CD4-positive, alpha-beta T cell treated with Interleukin-2 at 100 ng/mL for 4 hours (primary cell): ENCODE measurements at regions not wholly inside any gene's neighbourhood (a gene's known extent, or its start where the extent isn't known, plus 50 kb on each side); places are given as distances from the start of the nearest gene placed in this dataset.

ENCODE experiments used
- DNase-seq: peaks from one replicate; pipeline ENCODE4 v3.0.0-alpha.2; 2020; ENCODE audit warnings: low spot score

GRCh38 chr7:88700725-88701124 lies 58.8 kb upstream of the ZNF804B start:
- no peak for DNase-seq

- DNase-seq, result no peak
These were observed 65.3 kb upstream of the ZNF804B start for GRCh38 chr7:88694207-88694606.

- DNase-seq, result no peak
These were observed 66.4 kb upstream of the ZNF804B start for GRCh38 chr7:88693131-88693530.

GRCh38 chr7:88692493-88692892 lies 67.0 kb upstream of the ZNF804B start:
- DNase-seq, result no peak

- DNase-seq, result no peak
These were observed 69.7 kb upstream of the ZNF804B start for GRCh38 chr7:88689821-88690220.

- no peak for DNase-seq
These were observed 71.3 kb upstream of the ZNF804B start for GRCh38 chr7:88688222-88688621.

GRCh38 chr7:88686468-88687229 lies 72.9 kb upstream of the ZNF804B start:
- no peak for DNase-seq

- DNase-seq, result no peak
These were observed 77.8 kb upstream of the ZNF804B start for GRCh38 chr7:88681682-88682081.

GRCh38 chr7:88670536-88670935 lies 89.0 kb upstream of the ZNF804B start:
- no peak for DNase-seq

GRCh38 chr7:88669913-88670312 lies 89.6 kb upstream of the ZNF804B start:
- DNase-seq, result no peak

GRCh38 chr7:88668591-88668990 lies 90.9 kb upstream of the ZNF804B start:
- no peak for DNase-seq

GRCh38 chr7:88666626-88667025 lies 92.9 kb upstream of the ZNF804B start:
- no peak for DNase-seq

- no peak for DNase-seq
These were observed 93.5 kb upstream of the ZNF804B start for GRCh38 chr7:88665892-88666514.

- no peak for DNase-seq
These were observed 94.8 kb upstream of the ZNF804B start for GRCh38 chr7:88664630-88665233.

- DNase-seq, result no peak
These were observed 97.6 kb upstream of the ZNF804B start for GRCh38 chr7:88661921-88662320.

GRCh38 chr7:88647825-88648224 lies 111.7 kb upstream of the ZNF804B start:
- DNase-seq, result no peak

- DNase-seq, result no peak
These were observed 120.9 kb upstream of the ZNF804B start for GRCh38 chr7:88638583-88638982.

- no peak for DNase-seq
These were observed 121.7 kb upstream of the ZNF804B start for GRCh38 chr7:88637795-88638194.

- no peak for DNase-seq
These were observed 124.4 kb upstream of the ZNF804B start for GRCh38 chr7:88635149-88635548.

- no peak for DNase-seq
These were observed 129.9 kb upstream of the ZNF804B start for GRCh38 chr7:88629559-88629958.

- DNase-seq, result no peak
These were observed 131.0 kb upstream of the ZNF804B start for GRCh38 chr7:88628363-88629085.

- no peak for DNase-seq
These were observed 142.3 kb upstream of the ZNF804B start for GRCh38 chr7:88617185-88617584.

GRCh38 chr7:88615336-88615735 lies 144.2 kb upstream of the ZNF804B start:
- no peak for DNase-seq
